ENCODE measurements at regions not wholly inside any gene's neighbourhood (a gene's known extent, or its start where the extent isn't known, plus 50 kb on each side); places are given as distances from the start of the nearest gene placed in this dataset.

GRCh38 chr2:58896638-58897037 is 655.5 kb upstream of the FANCL start:
- no peak overlapping the region for H3K4me3 ChIP-seq (ENCODE audit: low read depth, low read length)
- H3K27ac Mint-ChIP-seq = no peak overlapping the region
- no peaks in the 10 kb centered on the region for H3K36me3 ChIP-seq (ENCODE audit: control insufficient read depth, insufficient read depth, low read length)
- H3K9me3 Mint-ChIP-seq = peaks cover 0 to 2% (median 0%) of the 10 kb centered on the region in 7 donors
- H3K4me1 Mint-ChIP-seq = no peaks in the 10 kb centered on the region
- no peaks in the 10 kb centered on the region for H3K27me3 Mint-ChIP-seq
- no peaks in the 10 kb centered on the region for H3K27me3 ChIP-seq (ENCODE audit: control insufficient read depth, insufficient read depth, low read length)
- no peak for ATAC-seq (ENCODE audit: low read depth in 2 of 2)
- no peak overlapping the region for H3K27ac ChIP-seq (ENCODE audit: insufficient read depth, low read length, poor library complexity, severe bottlenecking)
- no peaks in the 10 kb centered on the region for H3K36me3 Mint-ChIP-seq
- no peaks in the 10 kb centered on the region for H3K9me3 ChIP-seq (ENCODE audit: control insufficient read depth in 2 of 2, low read length in 2 of 2)
- H3K4me1 ChIP-seq (ENCODE audit: control insufficient read depth, insufficient read depth, low read length, poor library complexity, severe bottlenecking) = no peaks in the 10 kb centered on the region
- no peak for DNase-seq
- H3K4me3 Mint-ChIP-seq = no peak overlapping the region

DNA sequence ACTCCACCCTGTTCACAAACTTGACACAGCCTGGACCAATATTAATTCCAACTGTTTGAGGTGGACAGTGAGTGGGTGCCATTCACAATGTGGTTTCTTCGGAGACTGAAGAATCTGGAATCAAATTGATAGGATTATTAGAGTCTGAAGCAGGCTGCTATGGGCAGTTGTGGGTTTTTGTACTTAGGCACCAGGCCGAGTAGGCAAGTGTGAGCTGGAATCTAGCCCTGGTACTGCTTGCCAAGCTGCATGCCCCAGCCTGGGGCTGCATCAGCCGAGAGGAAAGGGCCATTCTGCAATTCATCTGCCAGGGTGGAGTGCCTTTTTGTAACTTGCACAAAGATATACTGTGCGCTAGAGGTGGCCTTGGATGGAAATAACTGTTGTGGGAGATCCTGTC is 654.7 kb upstream of the FANCL start:
- Mint-ChIP-seq H3K27me3 (no peaks in the 10 kb centered on the region), H3K9me3 (peaks cover 0 to 3% (median 0%) of the 10 kb centered on the region in 7 donors), H3K36me3 (no peaks in the 10 kb centered on the region), H3K4me3 (no peak overlapping the region), H3K27ac (no peak overlapping the region), H3K4me1 (no peaks in the 10 kb centered on the region)
- H3K4me3 ChIP-seq (ENCODE audit: low read depth, low read length) = no peak overlapping the region
- H3K27ac ChIP-seq (ENCODE audit: insufficient read depth, low read length, poor library complexity, severe bottlenecking) = no peak overlapping the region
- H3K4me1 ChIP-seq (ENCODE audit: control insufficient read depth, insufficient read depth, low read length, poor library complexity, severe bottlenecking) = no peaks in the 10 kb centered on the region
- DNase-seq = no peak
- H3K27me3 ChIP-seq (ENCODE audit: control insufficient read depth, insufficient read depth, low read length) = no peaks in the 10 kb centered on the region
- no peaks in the 10 kb centered on the region for H3K36me3 ChIP-seq (ENCODE audit: control insufficient read depth, insufficient read depth, low read length)
- ATAC-seq (ENCODE audit: low read depth in 2 of 2) = no peak
- no peaks in the 10 kb centered on the region for H3K9me3 ChIP-seq (ENCODE audit: control insufficient read depth in 2 of 2, low read length in 2 of 2)

GRCh38 chr2:58893656-58894351 is 652.7 kb upstream of the FANCL start:
- H3K27ac ChIP-seq (ENCODE audit: insufficient read depth, low read length, poor library complexity, severe bottlenecking) = no peak overlapping the region
- no peaks in the 10 kb centered on the region for H3K4me1 ChIP-seq (ENCODE audit: control insufficient read depth, insufficient read depth, low read length, poor library complexity, severe bottlenecking)
- no peaks in the 10 kb centered on the region for H3K4me1 Mint-ChIP-seq
- H3K9me3 Mint-ChIP-seq = peaks cover 0 to 3% (median 0%) of the 10 kb centered on the region in 7 donors
- no peak overlapping the region for H3K4me3 ChIP-seq (ENCODE audit: low read depth, low read length)
- no peak for DNase-seq
- no peaks in the 10 kb centered on the region for H3K36me3 ChIP-seq (ENCODE audit: control insufficient read depth, insufficient read depth, low read length)
- no peaks in the 10 kb centered on the region for H3K27me3 Mint-ChIP-seq
- H3K36me3 Mint-ChIP-seq = no peaks in the 10 kb centered on the region
- no peak overlapping the region for H3K4me3 Mint-ChIP-seq
- no peaks in the 10 kb centered on the region for H3K27me3 ChIP-seq (ENCODE audit: control insufficient read depth, insufficient read depth, low read length)
- no peaks in the 10 kb centered on the region for H3K9me3 ChIP-seq (ENCODE audit: control insufficient read depth in 2 of 2, low read length in 2 of 2)
- H3K27ac Mint-ChIP-seq = no peak overlapping the region
- no peak for ATAC-seq (ENCODE audit: low read depth in 2 of 2)

GRCh38 chr2:58891828-58892377 is 650.8 kb upstream of the FANCL start:
- DNase-seq (no peak), ATAC-seq (ENCODE audit: low read depth in 2 of 2) (no peak)
- Histone ChIP-seq H3K36me3 (ENCODE audit: control insufficient read depth, insufficient read depth, low read length) (no peaks in the 10 kb centered on the region), H3K27ac (ENCODE audit: insufficient read depth, low read length, poor library complexity, severe bottlenecking) (no peak overlapping the region), H3K4me1 (ENCODE audit: control insufficient read depth, insufficient read depth, low read length, poor library complexity, severe bottlenecking) (no peaks in the 10 kb centered on the region), H3K9me3 (ENCODE audit: control insufficient read depth in 2 of 2, low read length in 2 of 2) (no peaks in the 10 kb centered on the region), H3K4me3 (ENCODE audit: low read depth, low read length) (no peak overlapping the region), H3K27me3 (ENCODE audit: control insufficient read depth, insufficient read depth, low read length) (no peaks in the 10 kb centered on the region)
- H3K27ac Mint-ChIP-seq = no peak overlapping the region
- H3K4me1 Mint-ChIP-seq = no peaks in the 10 kb centered on the region
- no peaks in the 10 kb centered on the region for H3K36me3 Mint-ChIP-seq
- peaks cover 0 to 3% (median 0%) of the 10 kb centered on the region in 7 donors for H3K9me3 Mint-ChIP-seq
- no peak overlapping the region for H3K4me3 Mint-ChIP-seq
- no peaks in the 10 kb centered on the region for H3K27me3 Mint-ChIP-seq

DNA sequence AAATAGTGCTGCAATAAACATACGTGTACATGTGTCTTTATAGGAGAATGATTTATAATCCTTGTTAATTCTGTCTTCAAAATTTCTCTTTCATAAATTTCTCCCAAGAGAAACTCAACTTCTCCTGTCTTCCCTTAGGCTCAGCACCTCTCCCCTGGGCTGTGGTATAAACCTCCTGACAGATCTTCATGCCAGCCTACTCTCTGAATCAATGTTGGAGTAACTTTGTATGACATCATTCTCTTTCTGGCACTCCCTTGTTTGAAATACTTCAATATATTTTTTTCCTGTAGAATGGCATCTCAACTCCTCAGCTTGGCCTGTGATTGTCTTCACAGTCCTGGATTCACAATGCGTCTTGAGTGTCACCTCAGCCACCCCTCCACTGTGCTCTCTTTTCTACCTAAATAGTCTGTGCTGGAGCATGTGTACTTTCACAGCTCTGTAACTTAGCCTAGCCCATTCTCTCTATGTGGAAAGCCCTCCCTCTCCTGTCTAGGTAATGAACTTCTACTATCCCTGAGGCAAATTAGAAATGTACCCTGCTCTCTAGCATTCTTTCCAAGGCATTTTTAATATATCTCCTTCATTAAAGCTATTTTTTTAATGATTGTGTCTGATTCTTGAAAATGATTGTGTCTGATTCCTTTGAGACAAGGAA is 649.9 kb upstream of the FANCL start:
- no peak overlapping the region for H3K27ac Mint-ChIP-seq
- H3K36me3 Mint-ChIP-seq = no peaks in the 10 kb centered on the region
- Histone ChIP-seq H3K4me3 (ENCODE audit: low read depth, low read length) (no peak overlapping the region), H3K27ac (ENCODE audit: insufficient read depth, low read length, poor library complexity, severe bottlenecking) (no peak overlapping the region), H3K9me3 (ENCODE audit: control insufficient read depth in 2 of 2, low read length in 2 of 2) (no peaks in the 10 kb centered on the region), H3K36me3 (ENCODE audit: control insufficient read depth, insufficient read depth, low read length) (no peaks in the 10 kb centered on the region), H3K27me3 (ENCODE audit: control insufficient read depth, insufficient read depth, low read length) (no peaks in the 10 kb centered on the region), H3K4me1 (ENCODE audit: control insufficient read depth, insufficient read depth, low read length, poor library complexity, severe bottlenecking) (no peaks in the 10 kb centered on the region)
- no peak for ATAC-seq (ENCODE audit: low read depth in 2 of 2)
- H3K4me3 Mint-ChIP-seq = no peak overlapping the region
- no peaks in the 10 kb centered on the region for H3K27me3 Mint-ChIP-seq
- no peak for DNase-seq
- H3K9me3 Mint-ChIP-seq = peaks cover 0 to 3% (median 0%) of the 10 kb centered on the region in 7 donors
- no peaks in the 10 kb centered on the region for H3K4me1 Mint-ChIP-seq

- Mint-ChIP-seq H3K9me3 (peaks cover 0 to 5% (median 0%) of the 10 kb centered on the region in 7 donors), H3K27ac (no peak overlapping the region), H3K4me3 (no peak overlapping the region), H3K4me1 (no peaks in the 10 kb centered on the region), H3K27me3 (no peaks in the 10 kb centered on the region), H3K36me3 (no peaks in the 10 kb centered on the region)
- no peaks in the 10 kb centered on the region for H3K27me3 ChIP-seq (ENCODE audit: control insufficient read depth, insufficient read depth, low read length)
- ATAC-seq (ENCODE audit: low read depth in 2 of 2) = no peak
- no peaks in the 10 kb centered on the region for H3K4me1 ChIP-seq (ENCODE audit: control insufficient read depth, insufficient read depth, low read length, poor library complexity, severe bottlenecking)
- no peaks in the 10 kb centered on the region for H3K36me3 ChIP-seq (ENCODE audit: control insufficient read depth, insufficient read depth, low read length)
- H3K9me3 ChIP-seq (ENCODE audit: control insufficient read depth in 2 of 2, low read length in 2 of 2) = no peaks in the 10 kb centered on the region
- H3K4me3 ChIP-seq (ENCODE audit: low read depth, low read length) = no peak overlapping the region
- no peak overlapping the region for H3K27ac ChIP-seq (ENCODE audit: insufficient read depth, low read length, poor library complexity, severe bottlenecking)
- no peak for DNase-seq
Observed at GRCh38 chr2:58886009-58886408, 644.9 kb upstream of the FANCL start.

DNA sequence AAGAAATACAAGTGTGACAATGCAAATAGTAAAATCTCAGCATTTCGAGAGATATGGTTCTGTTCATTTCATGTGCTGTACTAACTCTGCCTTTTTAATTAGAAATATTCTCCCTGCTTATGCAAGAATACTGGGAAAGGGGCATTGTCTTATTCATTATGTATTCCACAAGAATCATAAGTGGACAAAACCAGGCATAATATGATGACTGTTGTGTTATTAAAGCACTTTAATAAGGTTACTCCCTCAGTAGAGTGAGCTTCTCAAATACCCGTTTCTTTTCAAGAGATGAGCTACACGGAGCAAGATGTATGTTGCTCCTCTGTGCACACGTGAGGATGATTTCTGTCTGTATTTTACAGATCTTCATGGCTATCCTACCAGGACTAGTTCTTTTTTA is 638.7 kb upstream of the FANCL start:
- Mint-ChIP-seq H3K27me3 (no peaks in the 10 kb centered on the region), H3K4me1 (no peaks in the 10 kb centered on the region), H3K9me3 (peaks cover 0 to 5% (median 0%) of the 10 kb centered on the region in 7 donors), H3K36me3 (no peaks in the 10 kb centered on the region), H3K27ac (no peak overlapping the region), H3K4me3 (no peak overlapping the region)
- Histone ChIP-seq H3K27me3 (ENCODE audit: control insufficient read depth, insufficient read depth, low read length) (no peaks in the 10 kb centered on the region), H3K36me3 (ENCODE audit: control insufficient read depth, insufficient read depth, low read length) (no peaks in the 10 kb centered on the region), H3K9me3 (ENCODE audit: control insufficient read depth in 2 of 2, low read length in 2 of 2) (no peaks in the 10 kb centered on the region), H3K4me1 (ENCODE audit: control insufficient read depth, insufficient read depth, low read length, poor library complexity, severe bottlenecking) (no peaks in the 10 kb centered on the region), H3K27ac (ENCODE audit: insufficient read depth, low read length, poor library complexity, severe bottlenecking) (no peak overlapping the region), H3K4me3 (ENCODE audit: low read depth, low read length) (no peak overlapping the region)
- ATAC-seq (ENCODE audit: low read depth in 2 of 2) (no peak), DNase-seq (no peak)

DNA sequence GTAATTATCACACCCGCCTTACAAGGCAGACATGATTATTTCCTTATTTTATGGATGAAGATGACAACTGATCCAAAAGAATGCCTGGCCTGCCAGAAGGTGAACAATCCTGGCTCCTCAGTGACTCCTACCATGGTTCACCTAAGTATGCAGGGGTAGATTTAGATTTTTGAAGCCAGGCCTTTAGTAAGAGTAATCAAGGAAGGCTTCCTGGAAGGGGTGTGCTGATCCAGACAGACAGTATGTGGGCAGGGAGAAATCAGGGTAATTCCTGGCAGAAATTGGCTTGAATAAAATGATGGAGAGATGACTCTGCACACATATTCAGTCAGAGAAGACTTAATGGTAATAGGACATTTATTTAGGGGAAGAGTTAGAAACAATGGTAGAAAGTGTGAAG is 637.7 kb upstream of the FANCL start:
- Mint-ChIP-seq H3K4me3 (no peak overlapping the region), H3K27ac (no peak overlapping the region), H3K9me3 (peaks cover 0 to 1% (median 0%) of the 10 kb centered on the region in 7 donors), H3K36me3 (no peaks in the 10 kb centered on the region), H3K4me1 (no peaks in the 10 kb centered on the region), H3K27me3 (no peaks in the 10 kb centered on the region)
- Histone ChIP-seq H3K27ac (ENCODE audit: insufficient read depth, low read length, poor library complexity, severe bottlenecking) (no peak overlapping the region), H3K4me1 (ENCODE audit: control insufficient read depth, insufficient read depth, low read length, poor library complexity, severe bottlenecking) (no peaks in the 10 kb centered on the region), H3K4me3 (ENCODE audit: low read depth, low read length) (no peak overlapping the region), H3K27me3 (ENCODE audit: control insufficient read depth, insufficient read depth, low read length) (no peaks in the 10 kb centered on the region), H3K36me3 (ENCODE audit: control insufficient read depth, insufficient read depth, low read length) (no peaks in the 10 kb centered on the region), H3K9me3 (ENCODE audit: control insufficient read depth in 2 of 2, low read length in 2 of 2) (no peaks in the 10 kb centered on the region)
- DNase-seq = no peak
- ATAC-seq (ENCODE audit: low read depth in 2 of 2) = no peak

Data from CD4-positive, CD25-positive, alpha-beta regulatory T cell (primary cell).